B cell (primary cell): ENCODE measurements at regions not wholly inside any gene's neighbourhood (a gene's known extent, or its start where the extent isn't known, plus 50 kb on each side); places are given as distances from the start of the nearest gene placed in this dataset.

ENCODE experiments used
- EZH2 ChIP-seq: IDR thresholded peaks from 2 replicates; pipeline ENCODE4 v1.6.1; 2012; ENCODE audit warnings: borderline replicate concordance, low read depth, mild to moderate bottlenecking, moderate library complexity, low read length; ENCODE audit not compliant: insufficient read depth, poor library complexity, severe bottlenecking
- TF ChIP-seq, protein P1 (sequence below): fragments of 200-600 bp; IDR thresholded peaks from one replicate; pipeline ENCODE4 v1.8.0; 2022; ENCODE audit warnings: antibody characterized with exemption, mild to moderate bottlenecking

DNA sequence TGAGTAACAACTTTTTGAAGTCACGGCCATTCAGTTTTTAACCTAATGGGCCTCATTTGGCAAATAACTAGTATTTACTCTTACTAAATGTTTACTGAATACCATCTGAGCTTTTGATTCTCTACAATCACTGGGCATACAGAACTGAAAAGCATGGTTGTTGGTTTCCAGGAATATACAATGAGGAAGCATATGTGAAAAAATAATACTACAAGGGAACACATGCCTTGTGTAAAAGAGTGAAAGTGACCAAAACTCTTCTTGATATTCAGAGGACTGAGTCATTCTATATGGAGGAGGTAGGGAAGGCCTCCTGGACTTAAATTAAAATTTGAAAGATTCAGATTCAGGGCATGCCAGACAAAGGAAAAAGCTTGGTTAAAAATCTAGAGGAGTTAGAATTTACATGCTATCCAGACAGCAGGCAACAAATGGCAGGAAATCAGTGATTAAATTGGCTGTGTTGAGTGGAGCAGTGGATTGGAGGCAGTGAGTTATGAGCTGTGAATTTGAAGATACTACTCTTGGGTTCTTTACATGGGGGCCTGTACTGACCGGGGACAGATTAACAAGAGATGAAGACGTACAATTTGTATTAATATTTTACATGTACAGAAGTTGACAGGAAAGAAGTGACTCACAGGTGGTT is 53.6 kb upstream of the NRXN1 start:
- TF ChIP-seq EZH2: no peak
- TF ChIP-seq, protein P1, sequence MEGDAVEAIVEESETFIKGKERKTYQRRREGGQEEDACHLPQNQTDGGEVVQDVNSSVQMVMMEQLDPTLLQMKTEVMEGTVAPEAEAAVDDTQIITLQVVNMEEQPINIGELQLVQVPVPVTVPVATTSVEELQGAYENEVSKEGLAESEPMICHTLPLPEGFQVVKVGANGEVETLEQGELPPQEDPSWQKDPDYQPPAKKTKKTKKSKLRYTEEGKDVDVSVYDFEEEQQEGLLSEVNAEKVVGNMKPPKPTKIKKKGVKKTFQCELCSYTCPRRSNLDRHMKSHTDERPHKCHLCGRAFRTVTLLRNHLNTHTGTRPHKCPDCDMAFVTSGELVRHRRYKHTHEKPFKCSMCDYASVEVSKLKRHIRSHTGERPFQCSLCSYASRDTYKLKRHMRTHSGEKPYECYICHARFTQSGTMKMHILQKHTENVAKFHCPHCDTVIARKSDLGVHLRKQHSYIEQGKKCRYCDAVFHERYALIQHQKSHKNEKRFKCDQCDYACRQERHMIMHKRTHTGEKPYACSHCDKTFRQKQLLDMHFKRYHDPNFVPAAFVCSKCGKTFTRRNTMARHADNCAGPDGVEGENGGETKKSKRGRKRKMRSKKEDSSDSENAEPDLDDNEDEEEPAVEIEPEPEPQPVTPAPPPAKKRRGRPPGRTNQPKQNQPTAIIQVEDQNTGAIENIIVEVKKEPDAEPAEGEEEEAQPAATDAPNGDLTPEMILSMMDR: no peak
